HCT116 (cell line): ENCODE measurements at regions not wholly inside any gene's neighbourhood (a gene's known extent, or its start where the extent isn't known, plus 50 kb on each side); places are given as distances from the start of the nearest gene placed in this dataset.

Experiments used
- ATAC-seq: fragments of 200-7000 bp; cut with Tn5 transposase; 2 replicates; pipeline ENCODE4 v1.9.1; 2020; ENCODE audit warnings: mild to moderate bottlenecking, moderate library complexity
- BruUV-seq: library from RNA; stranded (reverse); fragments of 400-500 nt; replicated peaks from 2 replicates; lab custom pipeline; 2021; lab: Mats Ljungman, UMichigan
- CTCF ChIA-PET: fragments of 300-600 bp; sonication (Branson Sonifier 250); formaldehyde crosslinking; loops from one replicate; lab custom pipeline; 2021; ENCODE audit warnings: antibody characterized with exemption; lab: Charles Lee
- POLR2A ChIA-PET: fragments of 300-600, 350-600 bp; sonication (Branson Sonifier 250); formaldehyde crosslinking; loops from one replicate; lab custom pipeline; 2021; ENCODE audit warnings: antibody characterized with exemption; lab: Charles Lee
- RAD21 ChIA-PET, 2 experiments: fragments of 300-600 bp; sonication (Branson Sonifier 250); formaldehyde crosslinking; loops; one replicate each; lab custom pipeline; 2023; ENCODE audit warnings: low total read pairs in 2 of 2; ENCODE audit not compliant: uncharacterized antibody in 2 of 2, unreplicated experiment in 2 of 2, low non-redundant PET in 1 of 2; lab: Charles Lee
- DNase-seq: peaks from one replicate; pipeline ENCODE4 v3.0.0-alpha.2; 2010; ENCODE audit warnings: low read depth, low spot score
- H2AFZ ChIP-seq: fragments of 200-600 bp; shearing (Covaris generic), sonication (generic); 2 replicates; pipeline ENCODE4 v1.6.1; 2017; ENCODE audit warnings: low read depth, mixed run types, mixed read lengths, antibody characterized with exemption, low read length; ENCODE audit not compliant: poor library complexity, severe bottlenecking
- H3K27ac ChIP-seq: 2 replicates; pipeline ENCODE4 v1.5.1; 2012; ENCODE audit warnings: low read depth, low read length
- H3K27me3 ChIP-seq: fragments of 200-600 bp; sonication (generic); 2 replicates; pipeline ENCODE4 v1.6.1; 2016; ENCODE audit warnings: mixed run types, low read length, mixed read lengths; ENCODE audit not compliant: insufficient read depth
- H3K36me3 ChIP-seq, 2 experiments: fragments of 200-500 bp in 1 of 2; fragments of 200-600 bp in 1 of 2; sonication (Bioruptor generic) in 1 of 2; sonication (generic) in 1 of 2; 2 replicates each; pipeline versions ENCODE4 v1.5.1 to v1.6.1; 2014 to 2016; ENCODE audit warnings: low read length in 2 of 2, inconsistent platforms in 1 of 2, mixed read lengths in 1 of 2, mixed run types in 1 of 2; ENCODE audit not compliant: insufficient read depth in 2 of 2, control insufficient read depth in 1 of 2
- H3K4me1 ChIP-seq, 2 experiments: fragments of 200-600 bp in 1 of 2; sonication (generic) in 1 of 2; 2 replicates each; pipeline versions ENCODE4 v1.5.1 to v1.6.1; 2012 to 2017; ENCODE audit warnings: low read length in 2 of 2, inconsistent platforms in 1 of 2, mild to moderate bottlenecking in 1 of 2, mixed read lengths in 1 of 2, mixed run types in 1 of 2, moderate library complexity in 1 of 2; ENCODE audit not compliant: insufficient read depth in 2 of 2, control insufficient read depth in 1 of 2
- H3K4me2 ChIP-seq: fragments of 200-600 bp; sonication (generic); 2 replicates; pipeline ENCODE4 v1.6.1; 2017; ENCODE audit warnings: mixed run types, low read length, mixed read lengths
- H3K4me3 ChIP-seq, 2 experiments: fragments of 200-600 bp in 1 of 2; sonication (generic) in 1 of 2; replicated peaks in 1 of 2; 2 replicates each; pipeline ENCODE4 v1.5.1; 2011 to 2016; ENCODE audit warnings: low read length in 2 of 2, control low read depth in 1 of 2, low read depth in 1 of 2, mild to moderate bottlenecking in 1 of 2, mixed read lengths in 1 of 2, mixed run types in 1 of 2
- H3K79me2 ChIP-seq: fragments of 200-600 bp; sonication (generic); 2 replicates; pipeline ENCODE4 v1.6.1; 2017; ENCODE audit warnings: mild to moderate bottlenecking, mixed run types, low read length, moderate library complexity, mixed read lengths; ENCODE audit not compliant: insufficient read depth
- H3K9ac ChIP-seq: fragments of 200-600 bp; sonication (generic); 2 replicates; pipeline ENCODE4 v1.6.1; 2016; ENCODE audit warnings: low read length, mixed read lengths
- H3K9me2 ChIP-seq: fragments of 200-600 bp; sonication (generic), shearing (Covaris generic); 2 replicates; pipeline ENCODE4 v1.6.1; 2017; ENCODE audit warnings: mixed run types, mild to moderate bottlenecking, moderate library complexity; ENCODE audit not compliant: insufficient read depth
- H3K9me3 ChIP-seq, 2 experiments: fragments of 200-500 bp in 1 of 2; fragments of 200-600 bp in 1 of 2; sonication (Bioruptor generic) in 1 of 2; sonication (generic) in 1 of 2; 2 replicates each; pipeline ENCODE4 v1.6.1; 2014 to 2017; ENCODE audit warnings: low read length in 2 of 2, mixed read lengths in 2 of 2, inconsistent platforms in 1 of 2, low read depth in 1 of 2, mild to moderate bottlenecking in 1 of 2, mixed run types in 1 of 2, moderate library complexity in 1 of 2; ENCODE audit not compliant: control insufficient read depth in 1 of 2, insufficient read depth in 1 of 2
- H4K20me1 ChIP-seq: fragments of 200-600 bp; sonication (generic), shearing (Covaris generic); 2 replicates; pipeline ENCODE4 v1.6.1; 2017; ENCODE audit warnings: mixed run types, mild to moderate bottlenecking, moderate library complexity; ENCODE audit not compliant: insufficient read depth
- EZH2 ChIP-seq: fragments of 200-600 bp; sonication (generic); IDR thresholded peaks from 2 replicates; pipeline ENCODE4 v1.6.1; 2017; ENCODE audit warnings: antibody characterized with exemption, mixed run types
- FOSL1 ChIP-seq: IDR thresholded peaks from 2 replicates; pipeline ENCODE4 v1.6.1; 2012; ENCODE audit warnings: low read depth
- JUND ChIP-seq: IDR thresholded peaks from 2 replicates; pipeline ENCODE4 v1.6.1; 2012
- POLR2A ChIP-seq: IDR thresholded peaks from 2 replicates; pipeline ENCODE4 v1.7.0; 2011; ENCODE audit warnings: borderline replicate concordance; ENCODE audit not compliant: insufficient read depth, insufficient read length; ENCODE audit errors: extremely low read depth
- POLR2AphosphoS5 ChIP-seq: IDR thresholded peaks from 2 replicates; pipeline ENCODE4 v1.6.1; 2011; ENCODE audit warnings: mild to moderate bottlenecking, low read depth, low read length, moderate library complexity
- TCF7L2 ChIP-seq: IDR thresholded peaks from 2 replicates; pipeline ENCODE4 v1.7.0; 2011; ENCODE audit warnings: borderline replicate concordance, inconsistent platforms; ENCODE audit not compliant: insufficient read depth, insufficient read length; ENCODE audit errors: extremely low read depth
- YY1 ChIP-seq: IDR thresholded peaks from 2 replicates; pipeline ENCODE4 v1.6.1; 2011; ENCODE audit warnings: low read length, low read depth, moderate library complexity, mild to moderate bottlenecking; ENCODE audit not compliant: insufficient replicate concordance; ENCODE audit errors: extremely low read depth
- intact Hi-C: fragments of 100-400 bp; cut with micrococcal nuclease; formaldehyde crosslinking; loops from 2 replicates; pipeline ENCODE4 v1.10.0; 2022
- TF ChIP-seq, protein P1 (sequence below): IDR thresholded peaks from 2 replicates; pipeline ENCODE4 v1.6.1; 2012
- TF ChIP-seq, protein P2 (sequence below): IDR thresholded peaks from 2 replicates; pipeline ENCODE4 v1.6.1; 2011; ENCODE audit warnings: mild to moderate bottlenecking, low read length, moderate library complexity; ENCODE audit not compliant: insufficient replicate concordance; ENCODE audit errors: extremely low read depth

DNA sequence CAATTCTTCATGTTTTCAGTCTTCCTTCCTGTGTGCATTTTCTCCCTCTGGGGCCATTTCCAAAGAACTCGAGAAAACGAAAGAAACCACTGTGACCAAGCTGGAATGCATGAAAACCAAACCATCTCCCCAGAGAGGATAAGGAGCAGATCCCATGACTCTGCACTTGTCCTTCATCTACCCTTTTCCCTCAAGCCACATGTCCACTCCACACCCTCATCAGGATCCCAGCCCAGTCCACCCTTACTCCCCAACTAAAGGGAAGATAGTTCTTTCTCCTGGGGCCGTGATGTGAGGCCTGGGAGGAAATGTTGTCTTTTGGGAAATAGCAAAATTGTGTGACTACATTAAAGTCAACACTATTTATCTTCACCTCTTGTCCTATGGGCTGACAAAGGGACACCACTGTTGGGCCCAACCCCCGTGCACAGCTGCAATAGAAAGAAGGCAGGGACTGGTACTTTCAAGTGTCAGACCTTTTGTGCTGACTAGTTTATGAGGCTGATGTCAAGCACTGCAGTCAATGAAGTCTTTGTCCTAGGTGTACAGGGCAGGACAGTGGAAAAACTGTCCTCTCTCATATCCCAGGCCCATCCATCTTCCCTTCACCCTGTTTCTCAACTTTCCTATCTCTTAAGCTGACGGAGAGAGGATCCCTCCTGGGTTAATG is 487.1 kb upstream of the NR2F2 start:
- Histone ChIP-seq H3K36me3 (no peaks in the 10 kb centered on the region), H3K27ac (no peak overlapping the region), H2AFZ (no peak overlapping the region), H3K79me2 (no peaks in the 10 kb centered on the region), H3K9me3 (no peaks in the 10 kb centered on the region), H3K9me2 (no peaks in the 10 kb centered on the region), H3K4me1 (no peaks in the 10 kb centered on the region), H3K9ac (no peak overlapping the region), H3K4me2 (no peak overlapping the region), H4K20me1 (no peaks in the 10 kb centered on the region), H3K4me3 (no peak overlapping the region), H3K27me3 (no peaks in the 10 kb centered on the region)
- ChIA-PET RAD21 (no interaction called here), POLR2A (no interaction called here), CTCF (no interaction called here)
- intact Hi-C loops, result no loop called here
- ATAC-seq, result no peak
- no peak for DNase-seq
- no peak for TF ChIP-seq POLR2A
- TF ChIP-seq, protein P1, sequence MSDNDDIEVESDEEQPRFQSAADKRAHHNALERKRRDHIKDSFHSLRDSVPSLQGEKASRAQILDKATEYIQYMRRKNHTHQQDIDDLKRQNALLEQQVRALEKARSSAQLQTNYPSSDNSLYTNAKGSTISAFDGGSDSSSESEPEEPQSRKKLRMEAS, result no peak
- no peak for TF ChIP-seq FOSL1
- TF ChIP-seq YY1, result no peak
- TF ChIP-seq TCF7L2, result no peak
- TF ChIP-seq JUND, result no peak
- TF ChIP-seq, protein P2, sequence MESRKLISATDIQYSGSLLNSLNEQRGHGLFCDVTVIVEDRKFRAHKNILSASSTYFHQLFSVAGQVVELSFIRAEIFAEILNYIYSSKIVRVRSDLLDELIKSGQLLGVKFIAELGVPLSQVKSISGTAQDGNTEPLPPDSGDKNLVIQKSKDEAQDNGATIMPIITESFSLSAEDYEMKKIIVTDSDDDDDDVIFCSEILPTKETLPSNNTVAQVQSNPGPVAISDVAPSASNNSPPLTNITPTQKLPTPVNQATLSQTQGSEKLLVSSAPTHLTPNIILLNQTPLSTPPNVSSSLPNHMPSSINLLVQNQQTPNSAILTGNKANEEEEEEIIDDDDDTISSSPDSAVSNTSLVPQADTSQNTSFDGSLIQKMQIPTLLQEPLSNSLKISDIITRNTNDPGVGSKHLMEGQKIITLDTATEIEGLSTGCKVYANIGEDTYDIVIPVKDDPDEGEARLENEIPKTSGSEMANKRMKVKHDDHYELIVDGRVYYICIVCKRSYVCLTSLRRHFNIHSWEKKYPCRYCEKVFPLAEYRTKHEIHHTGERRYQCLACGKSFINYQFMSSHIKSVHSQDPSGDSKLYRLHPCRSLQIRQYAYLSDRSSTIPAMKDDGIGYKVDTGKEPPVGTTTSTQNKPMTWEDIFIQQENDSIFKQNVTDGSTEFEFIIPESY, result no peak
- no peak for TF ChIP-seq EZH2
- no peak for TF ChIP-seq POLR2AphosphoS5
- BruUV-seq, result no TSS peak
